Occipital lobe (tissue), 1 donor: ENCODE measurements at regions not wholly inside any gene's neighbourhood (a gene's known extent, or its start where the extent isn't known, plus 50 kb on each side); places are given as distances from the start of the nearest gene placed in this dataset.
"Not testable (repeated sequence)": the region's sequence is repeated elsewhere in the genome, so short reads cannot be mapped to it uniquely, and the experiment has no call there.

Experiments used
- DNase-seq: peaks from one replicate; lab custom pipeline; 2025; lab: John Stamatoyannopoulos, UW

- DNase-seq: no peak
These were observed 115.2 kb upstream of the IFNE start for GRCh38 chr9:21597284-21597683.

DNA sequence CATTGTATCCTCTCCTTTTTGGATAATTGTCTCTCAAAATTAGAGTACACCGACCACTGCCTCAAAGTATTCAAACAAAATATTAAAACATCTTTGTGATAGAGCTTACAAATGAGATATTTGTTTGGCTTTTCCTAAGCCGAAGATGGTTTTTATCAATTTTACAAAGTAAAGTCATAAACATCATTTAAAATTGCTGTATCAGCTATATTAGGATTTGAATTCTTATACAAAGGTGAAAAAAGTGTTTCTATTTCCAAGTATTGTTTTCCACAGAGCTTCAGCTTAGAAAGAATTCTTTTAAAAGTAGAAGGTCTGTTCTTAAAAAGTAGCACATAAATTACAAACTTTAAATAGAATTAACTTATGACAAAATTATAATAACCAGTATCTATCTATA lies 116.6 kb upstream of the IFNE start:
- no peak for DNase-seq

- DNase-seq: no peak
These were observed 123.4 kb upstream of the IFNE start for GRCh38 chr9:21605489-21605931.

GRCh38 chr9:21607576-21607975 lies 125.5 kb upstream of the IFNE start:
- no peak for DNase-seq

- no peak for DNase-seq
These were observed 126.1 kb upstream of the IFNE start for GRCh38 chr9:21608200-21608599.

- no peak for DNase-seq
These were observed 127.4 kb upstream of the IFNE start for GRCh38 chr9:21609506-21609905.

- DNase-seq: no peak
These were observed 129.8 kb upstream of the IFNE start for GRCh38 chr9:21611891-21612290.

DNA sequence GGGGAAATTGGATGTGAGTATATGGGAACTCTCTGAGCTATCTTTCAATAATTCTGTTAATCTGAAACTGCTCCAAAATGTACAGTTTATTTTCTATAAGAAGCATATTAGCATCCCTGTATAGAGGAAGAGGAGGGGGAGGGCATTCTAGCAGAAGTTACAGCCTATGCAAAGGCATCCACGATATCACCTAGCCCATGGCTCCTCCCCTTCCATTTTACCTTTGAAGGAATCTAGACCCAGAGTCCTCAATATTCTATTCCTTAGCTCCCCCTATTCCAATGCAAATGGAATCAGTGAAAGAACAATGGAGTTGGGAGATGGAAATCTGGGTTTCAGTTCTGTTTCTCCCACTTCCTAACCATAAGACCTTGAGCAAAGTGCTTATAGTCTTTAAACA lies 132.9 kb upstream of the IFNE start:
- DNase-seq: no peak

DNA sequence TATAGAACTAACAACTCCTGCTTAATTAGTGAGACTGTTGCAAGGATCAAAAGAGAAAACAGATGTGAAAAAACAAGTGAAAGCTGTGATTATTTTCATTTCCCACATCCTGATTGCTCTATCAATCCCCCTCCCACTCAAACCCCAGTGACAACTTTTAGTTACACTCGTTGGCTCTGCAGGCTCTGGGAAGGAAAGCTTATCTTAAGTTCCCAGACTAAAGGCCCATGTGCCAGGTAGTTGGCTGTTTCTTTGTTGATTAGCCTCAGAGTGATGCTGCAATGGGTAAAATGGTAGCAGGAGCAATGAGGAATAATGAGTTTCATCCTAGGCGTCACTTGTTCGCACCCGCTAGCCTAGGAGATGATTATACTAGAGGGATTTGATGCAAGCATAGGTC lies 133.3 kb upstream of the IFNE start:
- no peak for DNase-seq

DNA sequence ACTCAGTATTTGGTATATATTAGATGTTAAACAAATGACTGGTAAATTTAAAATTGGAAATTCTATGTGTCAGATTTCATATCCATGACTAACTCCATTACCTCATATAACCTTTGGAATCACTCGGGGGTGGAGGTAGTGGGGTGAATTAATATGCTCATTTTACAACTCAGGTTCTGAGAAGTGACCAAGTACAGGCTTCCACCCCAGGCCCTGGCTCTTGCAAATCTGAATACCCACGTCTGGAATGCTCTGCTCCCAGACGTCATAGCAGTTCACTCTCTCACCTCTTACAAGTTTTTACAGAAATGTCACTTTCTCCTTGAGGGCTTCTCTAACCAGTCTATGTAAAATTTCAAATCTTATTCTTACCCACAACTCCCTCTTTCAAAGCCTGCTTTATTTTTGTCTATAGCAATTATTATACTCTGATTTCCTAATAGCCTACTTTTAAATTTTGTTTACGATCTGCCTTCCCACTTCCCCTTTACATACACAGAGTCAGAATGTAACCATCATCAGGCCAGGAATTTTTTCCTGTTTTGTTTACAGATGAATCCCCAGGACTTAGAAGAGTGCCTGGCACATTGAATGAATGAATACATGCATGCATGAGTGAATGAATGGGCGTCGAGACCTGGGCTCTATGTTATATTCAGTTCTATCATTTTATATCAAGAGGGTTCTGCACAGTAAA lies 134.1 kb upstream of the IFNE start:
- DNase-seq: no peak

- DNase-seq: no peak
These were observed 142.8 kb upstream of the IFNE start for GRCh38 chr9:21624675-21625644.

GRCh38 chr9:21626493-21626892 lies 144.4 kb upstream of the IFNE start:
- no peak for DNase-seq

DNA sequence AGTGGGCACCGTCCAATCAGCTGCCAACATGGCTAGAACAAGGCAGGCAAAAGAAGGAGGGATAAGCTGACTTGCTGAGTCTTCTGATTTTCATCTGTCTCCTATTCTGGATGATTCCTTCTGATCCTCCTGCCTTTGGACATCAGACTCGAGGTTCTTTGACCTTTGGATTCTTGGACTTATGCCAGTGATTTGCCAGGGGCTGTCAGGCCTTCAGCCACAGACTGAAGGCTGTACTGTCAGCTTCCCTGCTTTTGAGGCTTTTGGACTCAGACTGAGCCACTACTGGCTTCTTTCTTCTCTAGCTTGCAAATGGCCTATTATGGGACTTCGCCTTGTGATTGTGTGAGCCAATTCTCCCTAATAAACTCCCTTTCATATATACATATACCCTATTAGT lies 146.8 kb upstream of the IFNE start:
- DNase-seq: not testable (repeated sequence)

- DNase-seq: no peak
These were observed 152.8 kb upstream of the IFNE start for GRCh38 chr9:21634951-21635350.

DNA sequence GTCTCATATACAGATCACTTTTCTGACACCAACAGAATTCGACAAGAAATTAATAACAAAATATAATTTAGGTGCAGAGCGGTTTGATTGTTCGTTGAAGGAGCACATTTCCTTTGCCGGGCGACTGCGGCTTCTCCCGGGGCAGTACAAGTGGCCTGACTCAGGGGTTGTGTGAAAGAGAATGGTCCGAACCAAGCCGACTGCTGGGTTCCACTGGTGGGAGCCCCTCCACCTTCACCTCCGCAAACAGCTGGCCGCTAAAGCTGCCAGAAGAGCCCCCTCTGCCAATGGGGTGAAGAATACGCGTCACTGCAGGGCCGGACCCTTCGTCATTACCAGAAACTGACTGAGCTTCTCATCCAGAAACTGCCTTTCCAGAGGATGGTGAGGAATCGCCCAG lies 156.0 kb upstream of the IFNE start:
- no peak for DNase-seq

- no peak for DNase-seq
These were observed 149.3 kb upstream of the MTAP start for GRCh38 chr9:21653091-21653490.

DNA sequence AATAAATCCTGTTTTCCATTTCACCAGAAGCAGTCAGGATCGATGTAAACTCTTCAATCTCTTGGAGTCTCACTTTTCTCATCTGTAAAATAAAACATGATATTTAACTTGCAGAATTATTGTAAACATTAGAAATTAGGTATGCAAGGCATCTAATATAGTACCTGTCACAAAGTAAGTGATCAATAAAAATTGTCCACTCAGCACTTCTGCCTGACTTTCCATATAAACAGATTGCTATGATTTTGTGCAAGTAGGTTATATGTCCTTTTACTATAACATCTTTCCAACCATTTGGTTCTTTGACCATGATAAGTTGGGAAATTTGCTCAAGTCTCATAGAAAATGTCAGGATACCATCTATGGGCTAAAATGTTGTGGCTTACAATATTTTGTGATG lies 148.8 kb upstream of the MTAP start:
- no peak for DNase-seq

GRCh38 chr9:21656776-21657674 lies 145.4 kb upstream of the MTAP start:
- no peak for DNase-seq

- DNase-seq: no peak
These were observed 144.3 kb upstream of the MTAP start for GRCh38 chr9:21657966-21658667.

DNA sequence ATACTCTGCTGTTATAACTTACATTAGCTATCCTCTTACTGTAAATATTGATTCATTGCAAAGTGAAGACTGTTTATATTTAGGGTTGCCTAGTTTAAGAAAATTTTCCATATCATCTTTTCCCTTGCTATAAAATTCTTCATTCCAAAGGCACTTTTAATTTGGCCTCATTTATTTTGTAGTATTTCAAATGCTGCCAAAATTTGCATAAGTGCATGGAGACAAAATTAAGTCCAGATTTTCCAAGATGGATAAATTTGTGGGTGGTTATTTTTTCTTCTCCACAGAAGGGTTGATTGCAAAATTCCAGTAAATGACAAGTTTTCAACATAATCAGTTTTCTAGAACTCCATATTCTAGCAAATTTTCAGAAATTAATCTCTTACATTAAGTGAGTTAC lies 141.5 kb upstream of the MTAP start:
- no peak for DNase-seq

GRCh38 chr9:21661626-21662025 lies 140.8 kb upstream of the MTAP start:
- no peak for DNase-seq
